UCSD-AML1 (cell line): ENCODE measurements at regions not wholly inside any gene's neighbourhood (a gene's known extent, or its start where the extent isn't known, plus 50 kb on each side); places are given as distances from the start of the nearest gene placed in this dataset.

ENCODE experiments used
- DNase-seq: peaks from one replicate; lab custom pipeline; 2025; ENCODE audit not compliant: unreplicated experiment; lab: John Stamatoyannopoulos, UW

DNA sequence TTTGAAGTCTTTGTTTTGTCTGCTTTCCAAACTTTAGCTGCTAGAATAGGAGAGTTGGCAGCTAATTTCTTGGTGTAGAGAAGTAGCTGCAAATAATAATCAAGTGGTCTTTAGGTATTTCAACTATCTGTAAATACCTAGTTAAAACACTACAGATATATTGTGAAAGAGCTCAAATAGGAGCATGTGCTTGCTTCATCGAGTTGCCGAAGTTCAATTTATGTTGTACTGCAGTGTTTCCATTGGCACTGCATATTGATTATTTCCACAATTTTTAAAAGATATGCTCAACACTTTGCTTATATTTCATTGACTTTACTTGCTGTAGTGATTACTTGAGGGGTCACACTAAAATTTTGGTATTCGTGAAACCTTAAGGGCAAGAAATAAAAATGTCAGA lies 131.6 kb upstream of the BMP4 start:
- no peak for DNase-seq

DNA sequence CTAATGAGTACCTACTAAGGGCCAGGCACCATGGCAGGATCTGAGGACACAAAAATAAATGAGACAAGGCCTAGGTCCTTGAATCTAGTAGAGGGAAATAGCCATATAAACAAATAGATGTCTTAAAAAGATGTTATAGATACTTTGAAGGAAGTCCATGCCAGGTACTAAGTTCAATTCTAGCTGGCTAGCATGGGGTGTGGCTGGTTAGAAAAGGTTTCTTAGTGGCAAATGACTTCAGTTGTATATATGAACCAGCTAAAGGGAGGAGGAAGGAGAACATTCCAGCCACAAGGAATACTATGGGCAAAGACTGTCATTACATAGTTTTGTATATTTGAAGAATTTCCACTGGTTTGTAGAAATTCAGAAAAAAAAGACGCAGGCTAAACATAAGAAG lies 133.6 kb upstream of the BMP4 start:
- no peak for DNase-seq

DNA sequence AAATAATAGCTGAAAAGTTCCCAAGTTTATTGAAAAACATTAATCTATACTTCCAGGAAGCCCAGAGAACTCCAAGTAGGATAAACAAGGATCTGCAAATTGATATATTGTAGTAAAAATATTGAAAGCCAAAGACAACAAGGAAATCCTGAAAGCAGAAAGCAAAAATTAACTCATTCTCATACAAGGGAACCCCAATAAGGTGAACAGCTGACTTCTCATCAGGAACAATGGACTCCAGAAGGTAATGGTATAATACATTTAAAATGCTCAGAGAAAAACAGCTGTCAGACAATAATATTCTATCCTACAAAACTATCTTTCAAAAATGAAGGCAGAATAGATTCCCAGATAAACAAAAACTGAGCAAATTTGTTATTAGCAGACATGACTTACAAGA lies 138.1 kb upstream of the BMP4 start:
- no peak for DNase-seq

DNA sequence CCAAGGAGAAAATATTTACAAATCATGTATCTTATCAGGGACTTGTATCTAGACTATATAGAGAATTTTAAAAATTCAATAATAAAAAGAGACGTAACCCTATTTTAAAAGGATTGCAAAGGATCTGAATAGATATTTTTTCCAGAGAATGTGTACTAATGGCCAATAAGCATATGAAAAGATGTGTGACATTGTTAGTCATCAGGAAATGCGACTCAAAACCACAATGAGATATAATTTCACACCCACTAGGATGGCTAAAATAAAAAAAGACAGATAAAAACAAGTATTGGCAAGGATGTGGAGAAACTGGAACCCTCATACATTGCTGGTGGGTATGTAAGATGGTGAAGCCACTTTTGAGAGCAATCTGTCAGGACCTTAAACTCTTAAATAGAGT lies 141.9 kb upstream of the BMP4 start:
- DNase-seq: no peak

DNA sequence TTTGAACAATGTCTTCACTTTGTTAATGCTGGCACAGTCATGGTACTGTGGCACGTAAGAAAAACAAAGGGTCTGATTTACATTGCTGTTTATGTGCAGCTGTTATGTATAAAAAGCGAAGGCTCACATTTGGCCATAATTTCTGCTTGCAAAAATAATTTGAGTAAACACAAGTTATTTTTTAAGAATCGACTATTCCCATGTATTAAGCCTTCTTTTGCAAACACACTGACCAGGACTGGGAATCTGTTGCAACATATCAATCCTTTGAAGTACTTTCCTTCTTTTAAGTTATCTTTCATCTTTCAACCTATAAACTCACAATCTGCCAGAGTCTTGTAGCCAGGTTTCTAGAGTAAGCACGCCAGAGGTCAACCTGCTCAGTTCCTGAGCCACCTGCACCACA lies 145.4 kb upstream of the BMP4 start:
- no peak for DNase-seq

DNA sequence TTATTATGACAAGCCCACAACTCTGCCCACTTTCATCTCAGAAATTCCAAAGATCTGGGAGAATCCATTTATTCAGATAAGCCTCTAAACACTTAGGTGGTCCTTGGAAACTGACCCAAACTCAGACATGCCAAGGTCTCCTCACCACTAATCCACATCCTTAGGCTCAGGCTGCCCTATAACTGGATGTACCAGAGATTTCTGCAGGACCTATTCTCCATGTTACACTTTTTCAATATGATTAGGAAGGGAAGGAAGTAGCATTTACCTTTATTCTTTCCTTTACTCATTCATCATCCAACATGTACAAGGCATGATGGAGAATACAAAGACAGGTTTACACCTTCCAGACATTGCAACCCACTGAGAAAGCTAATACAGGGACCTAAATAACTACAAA lies 145.9 kb upstream of the BMP4 start:
- no peak for DNase-seq

DNA sequence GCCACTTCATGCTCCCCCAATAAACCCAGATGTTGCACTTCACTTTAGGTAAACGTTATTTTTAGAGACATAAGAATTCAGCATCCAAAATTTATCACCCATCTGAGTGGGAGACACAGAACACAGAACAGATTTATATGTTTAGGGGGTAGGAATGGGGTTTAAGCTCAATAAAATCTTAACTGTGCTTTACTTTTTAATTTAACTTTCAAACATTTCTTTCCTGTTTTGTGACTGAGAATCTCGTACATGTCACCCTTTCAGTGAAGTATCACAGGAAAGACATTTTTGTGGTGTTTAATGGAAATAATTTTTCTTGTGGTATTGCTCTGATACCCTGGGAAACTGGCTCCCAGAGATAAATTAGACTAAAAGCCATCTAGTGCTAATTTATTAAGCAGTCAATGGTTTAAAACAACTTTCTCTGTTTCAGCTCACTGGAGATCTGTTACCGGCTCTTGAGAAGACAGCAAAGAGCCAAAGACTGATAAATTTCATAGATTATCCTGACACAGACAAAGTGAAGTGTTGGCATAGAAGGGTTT lies 148.0 kb upstream of the BMP4 start:
- no peak for DNase-seq

DNA sequence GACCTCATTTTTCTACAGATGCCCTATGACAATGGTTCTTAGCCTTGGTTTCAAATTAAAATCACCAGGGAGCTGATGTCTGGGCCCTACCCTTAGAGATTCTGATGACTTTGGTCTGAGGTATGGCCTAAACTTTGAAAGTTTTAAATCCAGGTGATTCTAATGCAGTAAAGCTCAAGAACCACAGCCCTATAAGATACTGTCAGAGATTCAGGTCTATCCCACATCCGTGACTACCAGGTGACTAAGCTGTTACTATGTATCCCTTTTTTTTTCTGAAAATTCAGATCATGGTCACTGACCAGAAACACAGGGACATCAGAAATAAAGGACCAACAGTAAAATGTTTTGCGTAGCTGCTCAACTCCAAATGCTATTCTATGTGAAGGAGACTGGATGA lies 148.8 kb upstream of the BMP4 start:
- DNase-seq: no peak

DNA sequence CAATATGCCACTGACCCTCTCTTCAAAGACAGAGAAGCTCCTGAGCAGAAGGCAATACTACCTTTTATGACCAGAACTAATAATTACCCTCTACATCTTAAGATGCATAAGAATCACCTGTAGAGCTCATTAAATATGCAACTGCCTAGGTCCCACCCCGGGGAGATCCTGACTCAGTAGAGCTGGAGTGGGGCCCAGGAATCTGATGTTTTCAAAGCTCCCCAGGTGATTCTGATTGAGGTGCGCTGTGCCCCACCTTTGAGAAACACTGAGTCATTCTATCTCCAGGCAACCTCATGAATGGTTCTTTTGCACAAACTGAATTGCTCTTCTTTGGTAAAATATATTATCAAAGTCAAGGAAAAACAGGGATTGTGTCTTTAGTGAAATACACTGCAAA lies 149.3 kb upstream of the BMP4 start:
- no peak for DNase-seq

DNA sequence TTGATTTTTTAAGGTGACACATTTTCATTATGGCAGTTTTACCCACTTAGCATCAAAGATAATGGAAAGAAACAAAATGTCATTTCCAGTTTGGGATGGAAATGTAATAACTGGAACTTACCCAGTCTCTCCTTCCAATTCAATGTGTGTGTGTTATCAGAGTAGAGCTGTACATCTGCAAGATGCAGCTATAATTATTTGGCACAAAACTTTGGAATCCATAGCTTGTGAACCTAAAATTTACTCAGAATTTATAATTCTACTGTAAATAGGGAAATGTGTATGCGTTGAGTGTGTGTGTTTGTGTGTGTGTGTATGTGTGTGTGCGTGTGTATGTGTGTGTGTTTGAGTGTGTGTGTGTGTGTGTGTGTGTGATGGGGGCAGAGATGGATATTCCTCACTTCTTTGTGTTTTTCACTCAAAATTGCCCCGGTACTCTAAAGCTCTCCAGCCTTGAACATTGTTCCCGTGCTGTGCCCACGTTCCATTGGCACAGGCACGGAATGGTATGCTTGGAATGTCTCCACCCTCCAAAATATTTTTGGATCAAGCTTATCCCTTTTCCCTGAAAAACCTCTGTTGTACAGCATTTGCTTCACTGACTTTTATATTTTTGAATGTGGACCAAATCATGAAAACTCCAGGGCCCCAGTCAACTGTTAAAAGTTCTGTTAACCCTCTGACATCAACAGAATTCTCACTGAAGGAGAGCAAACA lies 150.2 kb upstream of the BMP4 start:
- no peak for DNase-seq

DNA sequence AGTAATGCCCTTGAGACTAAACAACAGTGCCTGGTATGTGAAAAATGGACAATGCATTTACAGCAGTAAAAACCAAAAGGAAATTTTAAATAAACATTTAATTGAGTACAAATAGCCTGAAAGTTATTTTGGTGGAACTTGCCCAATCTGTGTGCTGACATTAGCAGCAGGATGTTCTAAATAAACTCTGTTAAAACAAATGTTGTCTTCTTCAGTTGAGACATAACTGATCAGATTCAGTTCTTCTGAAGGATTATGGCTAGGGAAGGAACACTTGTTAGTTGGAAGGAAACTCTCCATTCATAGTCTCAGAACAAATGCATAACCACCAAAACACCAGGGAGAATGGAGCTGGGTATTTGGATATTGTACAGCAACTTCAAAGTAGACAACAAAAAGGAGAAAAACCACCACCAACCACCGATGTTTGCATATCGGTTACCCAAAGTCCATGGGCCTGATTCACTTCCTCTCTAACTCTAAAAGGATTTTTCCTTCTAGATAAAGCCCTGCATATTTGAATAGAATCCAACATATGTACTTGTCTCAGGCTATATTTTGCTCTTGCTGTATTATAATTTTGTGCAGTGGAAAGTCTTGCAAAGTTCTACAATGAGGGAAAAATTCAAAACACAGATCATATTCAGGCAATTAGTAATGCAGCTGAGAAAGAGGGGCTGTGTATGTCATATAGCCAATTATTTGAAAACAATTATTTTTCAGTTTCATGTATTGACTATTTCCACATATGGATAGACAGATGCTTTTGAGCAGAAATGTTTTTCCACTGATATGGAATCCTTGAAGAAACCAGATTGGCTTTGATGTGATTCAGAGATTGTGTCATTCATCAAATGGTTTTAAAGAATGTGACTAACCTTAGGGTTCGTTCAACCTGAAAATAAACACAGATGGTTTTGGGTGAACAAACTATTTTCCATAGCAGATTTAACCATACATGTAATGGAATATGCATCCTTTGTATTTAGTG lies 152.2 kb upstream of the BMP4 start:
- no peak for DNase-seq

DNA sequence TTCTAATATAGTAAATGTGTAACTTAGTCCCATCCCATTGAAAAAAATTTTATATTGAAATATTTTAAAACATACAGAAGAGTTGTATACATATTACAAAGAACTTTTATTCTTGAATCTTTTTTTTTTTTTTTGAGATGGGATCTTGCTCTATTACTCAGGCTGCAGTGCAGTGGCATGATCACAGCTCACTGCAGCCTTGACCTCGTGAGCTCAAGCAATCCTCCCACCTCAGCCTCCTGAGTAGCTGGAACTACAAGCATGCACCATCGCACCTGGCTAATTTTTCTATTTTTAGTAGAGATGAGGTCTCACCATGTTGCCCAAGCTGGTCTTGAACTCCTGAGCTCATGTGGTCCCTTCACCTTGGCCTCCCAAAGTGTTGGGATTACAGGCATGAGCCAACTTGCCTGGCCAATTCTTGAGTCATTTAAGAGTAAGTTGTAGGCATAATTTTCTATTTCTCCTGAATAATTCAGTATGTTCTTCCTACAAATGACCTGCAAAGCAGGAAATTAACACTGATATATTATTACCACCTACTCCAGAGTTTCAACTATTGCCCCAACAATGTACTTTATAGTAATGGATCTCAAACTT lies 153.0 kb upstream of the BMP4 start:
- DNase-seq: no peak

DNA sequence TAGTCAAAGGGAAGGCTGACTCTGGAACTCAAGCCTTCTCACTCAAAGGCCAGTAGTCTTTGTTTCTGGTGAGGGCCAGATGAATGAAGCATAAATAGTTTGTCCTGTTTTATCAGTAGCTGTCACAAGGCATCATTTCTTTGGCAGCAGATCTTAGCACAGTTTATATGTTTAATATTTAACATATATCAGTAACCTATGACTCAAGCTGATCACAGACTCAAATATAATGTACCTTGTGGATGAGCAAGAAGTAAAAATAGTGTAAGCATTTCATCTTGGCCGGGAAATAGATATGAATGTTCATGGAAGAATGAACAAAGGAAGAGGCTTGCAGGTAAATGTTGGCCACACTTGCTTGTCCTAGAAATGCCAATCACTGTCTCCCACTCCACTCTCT lies 158.3 kb upstream of the BMP4 start:
- no peak for DNase-seq

DNA sequence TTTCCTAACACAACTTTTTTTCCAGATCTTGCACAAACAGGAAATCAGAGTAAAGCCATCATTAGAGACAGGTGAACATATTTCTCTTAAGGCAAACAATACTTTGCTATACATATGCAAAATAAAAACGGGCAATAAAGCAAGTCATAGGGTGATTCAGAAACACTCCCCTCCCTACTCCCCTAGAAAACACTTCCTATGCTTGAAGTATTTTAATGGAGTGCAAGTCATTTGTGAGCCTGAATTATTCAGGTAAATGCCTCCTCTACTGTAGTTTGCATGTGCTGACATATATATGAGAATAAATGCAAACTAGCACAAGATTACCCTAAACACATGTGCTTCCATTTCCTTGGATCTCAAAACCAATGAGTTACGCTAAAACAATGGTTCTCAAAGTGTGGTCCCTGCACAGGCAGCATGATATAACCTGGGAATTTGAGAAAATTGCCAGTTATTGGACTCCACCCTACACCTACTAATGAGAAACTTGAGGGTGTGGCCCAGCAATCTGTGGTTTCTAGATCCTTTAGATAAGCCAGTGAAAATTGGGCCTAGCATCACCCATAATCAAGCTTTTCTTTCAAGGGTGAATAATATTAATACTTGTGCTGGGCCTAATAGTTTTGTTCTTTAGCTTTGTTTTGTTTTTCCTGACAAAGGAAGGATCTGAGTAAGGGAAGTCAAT lies 159.7 kb upstream of the BMP4 start:
- no peak for DNase-seq

DNA sequence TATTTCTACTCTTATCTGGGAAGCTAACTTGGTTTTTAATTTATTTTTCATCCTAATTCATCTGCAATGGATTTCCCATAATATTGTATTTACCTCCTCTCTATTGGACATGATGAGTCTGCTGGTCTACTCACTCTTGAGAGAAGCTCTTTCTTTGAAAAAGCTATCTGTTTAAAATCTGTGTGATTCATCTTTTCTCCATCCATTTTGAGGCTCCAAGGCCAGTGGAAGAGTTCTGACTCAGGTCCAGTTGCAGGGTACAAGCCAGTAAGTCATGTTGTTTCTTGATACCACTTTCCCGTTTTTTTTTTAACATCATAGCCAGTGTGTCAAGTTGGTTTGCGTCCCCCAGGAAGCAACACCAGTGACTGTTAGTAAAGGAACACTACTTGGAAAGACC lies 160.3 kb upstream of the BMP4 start:
- DNase-seq: no peak

DNA sequence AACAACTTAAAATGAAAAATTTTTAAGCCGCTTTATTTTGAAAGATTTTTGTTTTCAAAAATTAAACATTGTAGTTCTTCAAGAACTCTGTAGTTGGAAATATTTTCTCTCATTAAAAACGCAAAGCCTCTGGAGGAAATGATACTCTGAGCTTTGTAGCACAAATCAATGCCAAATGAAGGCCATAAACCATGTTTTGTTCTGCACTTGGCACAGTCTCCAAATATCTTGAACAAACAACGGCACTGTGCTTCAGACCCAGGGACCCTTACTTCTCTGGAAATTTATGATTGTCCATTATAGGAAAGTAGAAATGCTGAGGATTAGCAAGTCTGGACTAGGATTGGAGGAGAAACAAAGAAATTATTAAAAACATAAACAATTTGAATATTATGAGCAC lies 160.8 kb upstream of the BMP4 start:
- no peak for DNase-seq

DNA sequence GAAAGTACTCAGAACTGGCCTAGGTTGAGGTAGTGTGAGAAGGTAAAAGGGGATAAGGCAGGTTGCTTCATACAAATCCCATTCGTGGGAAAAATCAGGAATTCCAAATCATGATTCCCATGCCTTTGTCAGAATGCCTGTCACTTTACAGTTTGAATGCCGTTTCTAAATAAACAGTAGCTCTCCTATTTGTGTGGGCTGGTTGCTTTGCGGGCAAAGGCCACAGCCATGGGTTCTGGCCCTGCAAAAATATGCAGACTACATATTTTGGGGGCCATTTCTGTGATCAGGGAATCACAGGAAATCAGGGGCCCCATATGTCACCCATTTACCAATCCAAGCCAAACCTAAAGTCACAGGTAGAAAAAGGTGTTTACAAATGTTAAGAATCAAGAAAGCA lies 161.3 kb upstream of the BMP4 start:
- no peak for DNase-seq

DNA sequence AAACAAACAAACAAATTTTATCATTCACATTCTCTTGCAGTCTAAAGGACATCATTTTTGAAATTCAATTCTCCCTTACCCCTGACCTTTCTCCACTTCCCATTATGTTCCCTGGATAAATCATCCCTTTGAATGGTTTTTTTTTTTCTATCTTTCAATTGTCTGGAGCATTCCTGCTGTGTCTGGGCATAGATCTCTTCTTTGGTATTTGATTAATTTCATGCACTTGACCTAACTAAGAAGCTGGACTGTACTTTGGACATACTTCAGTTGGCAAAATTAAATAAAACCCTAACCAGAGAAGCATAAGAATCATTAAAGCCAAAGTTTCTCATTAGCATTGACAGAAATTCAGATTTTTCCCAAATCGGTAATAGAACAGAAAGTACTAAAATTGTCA lies 163.6 kb upstream of the BMP4 start:
- no peak for DNase-seq

DNA sequence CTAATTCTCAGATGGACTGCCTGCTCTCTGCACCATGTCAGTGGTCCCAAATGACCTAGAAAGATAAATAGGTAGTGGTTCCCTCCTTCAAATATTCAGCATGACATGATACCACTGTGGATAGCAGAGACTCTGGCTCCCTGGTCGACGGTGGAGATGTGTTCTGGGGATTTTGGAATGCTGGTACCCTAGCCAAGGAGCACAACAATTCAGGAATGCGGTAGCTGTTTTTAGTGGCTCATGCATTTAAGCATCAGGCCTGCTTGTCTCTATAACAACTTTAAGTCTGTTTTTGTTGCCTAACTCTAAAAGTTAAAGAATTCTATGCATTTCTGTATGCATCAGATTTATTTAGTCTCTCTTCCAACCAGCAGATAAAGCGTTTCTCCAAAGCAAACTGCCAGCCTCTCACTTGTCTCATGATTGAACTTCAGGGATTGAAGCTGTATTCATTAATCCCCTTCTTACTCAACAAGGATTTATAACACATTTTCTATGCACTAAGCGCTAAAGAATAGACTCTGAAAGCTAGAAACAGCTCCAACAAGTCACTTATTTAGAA lies 164.9 kb upstream of the BMP4 start:
- no peak for DNase-seq

DNA sequence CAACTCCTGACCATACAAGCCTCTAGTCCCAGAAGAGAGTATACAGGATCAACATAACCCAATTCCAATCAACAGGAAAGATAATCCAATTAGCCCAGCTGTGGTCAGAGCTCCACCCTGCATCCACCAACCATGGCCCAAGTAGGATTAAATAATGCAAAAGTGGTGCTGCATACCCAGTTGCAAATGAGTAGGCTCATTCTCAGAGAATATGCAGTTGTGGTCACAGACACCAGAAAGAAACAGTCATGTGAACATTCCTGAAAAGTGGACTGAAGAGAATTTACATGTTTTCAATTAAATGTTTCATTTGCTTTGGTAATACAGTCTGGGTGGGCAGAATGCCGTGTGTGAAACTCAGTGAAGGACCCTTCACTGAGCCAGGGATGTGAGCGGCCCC lies 167.2 kb upstream of the BMP4 start:
- no peak for DNase-seq

DNA sequence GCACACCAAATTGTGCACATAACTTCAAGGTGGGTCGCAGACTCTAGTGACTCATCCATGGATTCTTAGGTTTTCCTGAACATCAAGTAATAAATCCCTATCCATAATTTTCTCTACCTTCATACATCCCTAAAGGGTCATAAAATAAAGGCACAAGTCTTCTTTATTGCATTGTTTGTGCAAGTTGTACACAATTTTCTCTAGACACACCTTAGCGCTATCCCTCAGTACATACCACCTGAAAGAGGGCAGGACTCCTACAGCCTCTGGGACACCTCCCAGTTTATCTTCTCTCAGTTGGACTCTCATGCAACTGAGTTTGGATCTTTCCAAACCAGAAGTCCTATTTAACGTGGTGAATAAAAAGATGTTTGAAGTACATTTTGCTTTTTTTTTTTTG lies 168.5 kb upstream of the BMP4 start:
- DNase-seq: no peak
